IMR-90 (cell line): ENCODE measurements at regions not wholly inside any gene's neighbourhood (a gene's known extent, or its start where the extent isn't known, plus 50 kb on each side); places are given as distances from the start of the nearest gene placed in this dataset.
A peak's percentile ranks its signal among the peaks of the same experiment; 100 is the strongest.

ENCODE experiments used
- ATAC-seq: fragments of 200-7000 bp; cut with Tn5 transposase; 2 replicates; pipeline ENCODE4 v1.9.1; 2020; ENCODE audit warnings: low read depth, mild to moderate bottlenecking, moderate library complexity
- BruUV-seq: library from RNA; stranded (reverse); fragments of 400-500 nt; replicated peaks from 2 replicates; lab custom pipeline; 2021; lab: Mats Ljungman, UMichigan
- CTCF ChIA-PET: fragments of 300-600 bp; formaldehyde crosslinking; extraction: SDS; loops from one replicate; lab custom pipeline; 2021; ENCODE audit warnings: antibody characterized with exemption; lab: Yijun Ruan, JAX
- POLR2A ChIA-PET: fragments of 300-600 bp; sonication (Branson Sonifier 250); formaldehyde crosslinking; loops from one replicate; lab custom pipeline; 2022; ENCODE audit warnings: antibody characterized with exemption; ENCODE audit not compliant: unreplicated experiment; lab: Charles Lee
- DNase-seq: peaks from one replicate; pipeline ENCODE4 v3.0.0; 2013
- H2AFZ ChIP-seq: replicated peaks from 2 replicates; pipeline ENCODE3; 2013; ENCODE audit warnings: low read length, mild to moderate bottlenecking; ENCODE audit not compliant: poor library complexity
- H2AK5ac ChIP-seq: 2 replicates; pipeline ENCODE4 v1.6.1; 2013; ENCODE audit warnings: low read depth, low read length, inconsistent platforms
- H2AK9ac ChIP-seq: replicated peaks from 2 replicates; pipeline ENCODE3; 2013; ENCODE audit warnings: mild to moderate bottlenecking, low read depth, low read length, moderate library complexity; ENCODE audit not compliant: poor library complexity
- H2BK120ac ChIP-seq: 2 replicates; pipeline ENCODE4 v1.6.1; 2013; ENCODE audit warnings: low read depth, low read length, inconsistent platforms
- H2BK15ac ChIP-seq: 3 replicates; pipeline ENCODE4 v1.6.1; 2013; ENCODE audit warnings: low read depth, low read length, inconsistent platforms
- H2BK20ac ChIP-seq: 2 replicates; pipeline ENCODE4 v1.6.1; 2013; ENCODE audit warnings: low read depth, mild to moderate bottlenecking, inconsistent platforms, low read length, moderate library complexity
- H2BK5ac ChIP-seq: 2 replicates; pipeline ENCODE4 v1.6.1; 2013; ENCODE audit warnings: mild to moderate bottlenecking, low read depth, low read length, inconsistent platforms; ENCODE audit not compliant: poor library complexity, severe bottlenecking
- H3K14ac ChIP-seq: replicated peaks from 2 replicates; pipeline ENCODE4 v1.6.1; 2013; ENCODE audit warnings: low read depth, low read length, inconsistent platforms
- H3K18ac ChIP-seq: 2 replicates; pipeline ENCODE4 v1.6.1; 2013; ENCODE audit warnings: low read depth, low read length, control low read depth
- H3K23ac ChIP-seq: 2 replicates; pipeline ENCODE4 v1.6.1; 2013; ENCODE audit warnings: low read depth, low read length, inconsistent platforms
- H3K27ac ChIP-seq: 2 replicates; pipeline ENCODE4 v1.5.1; 2013; ENCODE audit warnings: mild to moderate bottlenecking, control low read depth, low read length; ENCODE audit not compliant: insufficient read depth
- H3K27me3 ChIP-seq: 2 replicates; pipeline ENCODE4 v1.6.1; 2013; ENCODE audit warnings: low read length; ENCODE audit not compliant: control insufficient read depth, insufficient read depth
- H3K36me3 ChIP-seq: 2 replicates; pipeline ENCODE4 v1.6.1; 2013; ENCODE audit warnings: low read length, mixed read lengths; ENCODE audit not compliant: control insufficient read depth, insufficient read depth
- H3K4ac ChIP-seq: 2 replicates; pipeline ENCODE4 v1.6.1; 2013; ENCODE audit warnings: low read depth, low read length, inconsistent platforms
- H3K4me1 ChIP-seq: 2 replicates; pipeline ENCODE4 v1.6.1; 2013; ENCODE audit warnings: low read length, mixed read lengths; ENCODE audit not compliant: control insufficient read depth, insufficient read depth
- H3K4me2 ChIP-seq: 2 replicates; pipeline ENCODE4 v1.6.1; 2013; ENCODE audit warnings: low read depth, mild to moderate bottlenecking, control low read depth, low read length, moderate library complexity
- H3K4me3 ChIP-seq: 2 replicates; pipeline ENCODE4 v1.5.1; 2013; ENCODE audit warnings: low read depth, mild to moderate bottlenecking, control low read depth, low read length, moderate library complexity; ENCODE audit not compliant: insufficient read depth
- H3K56ac ChIP-seq: 2 replicates; pipeline ENCODE4 v1.6.1; 2013; ENCODE audit warnings: low read length, inconsistent platforms; ENCODE audit not compliant: insufficient read depth; ENCODE audit errors: extremely low read depth
- H3K79me1 ChIP-seq, 2 experiments: 2 replicates each; pipeline ENCODE4 v1.6.1; 2013; ENCODE audit warnings: low read length in 2 of 2, inconsistent platforms in 1 of 2, low read depth in 1 of 2
- H3K9ac ChIP-seq: 2 replicates; pipeline ENCODE4 v1.6.1; 2013; ENCODE audit warnings: low read depth, low read length, control low read depth
- H3K9me1 ChIP-seq: 2 replicates; pipeline ENCODE4 v1.6.1; 2013; ENCODE audit warnings: low read length, inconsistent platforms; ENCODE audit not compliant: insufficient read depth
- H3K9me3 ChIP-seq: 2 replicates; pipeline ENCODE4 v1.6.1; 2013; ENCODE audit warnings: low read length; ENCODE audit not compliant: control insufficient read depth, insufficient read depth
- H4K20me1 ChIP-seq: 2 replicates; pipeline ENCODE4 v1.6.1; 2013; ENCODE audit warnings: low read length, inconsistent platforms; ENCODE audit not compliant: insufficient read depth
- H4K5ac ChIP-seq: 2 replicates; pipeline ENCODE4 v1.6.1; 2013; ENCODE audit warnings: mild to moderate bottlenecking, low read depth, low read length, control low read depth
- H4K8ac ChIP-seq, 2 experiments: 2 replicates each; pipeline ENCODE4 v1.6.1; 2013; ENCODE audit warnings: low read depth in 2 of 2, low read length in 2 of 2, control low read depth in 1 of 2, inconsistent platforms in 1 of 2
- H4K91ac ChIP-seq: 2 replicates; pipeline ENCODE4 v1.6.1; 2013; ENCODE audit warnings: low read depth, low read length, inconsistent platforms; ENCODE audit not compliant: insufficient read depth
- CEBPB ChIP-seq: IDR thresholded peaks from 2 replicates; pipeline ENCODE4 v1.6.1; 2012; ENCODE audit warnings: low read depth, low read length, improper control_type of control experiment
- CTCF ChIP-seq: conservative IDR thresholded peaks from 2 replicates; pipeline ENCODE4 v1.5.1; 2012; ENCODE audit warnings: mild to moderate bottlenecking, low read depth, low read length, improper control_type of control experiment
- MAZ ChIP-seq: IDR thresholded peaks from 2 replicates; pipeline ENCODE4 v1.6.1; 2012; ENCODE audit warnings: low read depth, mild to moderate bottlenecking, low read length, improper control_type of control experiment, moderate library complexity, borderline replicate concordance
- MXI1 ChIP-seq: IDR thresholded peaks from 2 replicates; pipeline ENCODE4 v1.6.1; 2012; ENCODE audit warnings: low read depth, mild to moderate bottlenecking, low read length, moderate library complexity, borderline replicate concordance
- POLR2A ChIP-seq: IDR thresholded peaks from 2 replicates; pipeline ENCODE4 v1.6.1; 2012; ENCODE audit warnings: mild to moderate bottlenecking, low read depth, low read length
- RAD21 ChIP-seq: IDR thresholded peaks from 2 replicates; pipeline ENCODE4 v1.6.1; 2012; ENCODE audit warnings: low read length, improper control_type of control experiment
- RCOR1 ChIP-seq: IDR thresholded peaks from 2 replicates; pipeline ENCODE4 v1.6.1; 2012; ENCODE audit warnings: mild to moderate bottlenecking, low read length, improper control_type of control experiment; ENCODE audit not compliant: insufficient replicate concordance
- RFX5 ChIP-seq: IDR thresholded peaks from 2 replicates; pipeline ENCODE4 v1.8.0; 2012; ENCODE audit warnings: low read depth, mild to moderate bottlenecking, low read length, moderate library complexity
- SMC3 ChIP-seq: fragments of 150-350 bp; IDR thresholded peaks from 2 replicates; pipeline ENCODE4 v1.6.1; 2016; ENCODE audit warnings: low read depth, mild to moderate bottlenecking, antibody characterized with exemption, low read length, moderate library complexity
- USF2 ChIP-seq: fragments of 150-350 bp; IDR thresholded peaks from 2 replicates; pipeline ENCODE4 v1.6.1; 2017; ENCODE audit warnings: mild to moderate bottlenecking, antibody characterized with exemption, low read length, low read depth
- WGBS, 2 experiments: methylation state at CpG; one replicate each; pipeline versions ENCODE4 v1.1.5 to v1.1.7; 2013; ENCODE audit warnings: missing lambda C conversion rate in 2 of 2; ENCODE audit not compliant: insufficient read length in 1 of 2; ENCODE audit errors: extremely low coverage in 2 of 2; 5-methylcytosine and 5-hydroxymethylcytosine counted together
- dilution Hi-C: fragments of 300-500 bp; cut with HindIII; formaldehyde crosslinking; loops from one replicate; pipeline ENCODE4 v1.14.3; 2018; ENCODE audit warnings: low sequenced_read_pairs; ENCODE audit not compliant: unreplicated experiment
- in situ Hi-C: fragments of 300-500 bp; cut with MboI; formaldehyde crosslinking; loops from 3 replicates; pipeline ENCODE4 v1.14.3; 2019; ENCODE audit warnings: low sequenced_read_pairs, inconsistent platforms, mixed read lengths
- intact Hi-C: fragments of 100-400 bp; cut with micrococcal nuclease; formaldehyde crosslinking; loops from 2 replicates; pipeline ENCODE4 v1.10.0; 2022

- H4K20me1 ChIP-seq = no peaks in the 10 kb centered on the region
- no peak for ATAC-seq
Measured at GRCh38 chr4:117983541-117984365, 50.5 kb upstream of the NDST3 start.

More at GRCh38 chr4:117983541-117984365, 50.5 kb upstream of the NDST3 start:
- no peak overlapping the region for H3K4ac ChIP-seq
- H4K8ac ChIP-seq = no peak overlapping the region
- no peak overlapping the region for H2AK9ac ChIP-seq
- no peaks in the 10 kb centered on the region for H3K79me1 ChIP-seq
- intact Hi-C loops (no loop called here), dilution Hi-C loops (no loop called here), in situ Hi-C loops (no loop called here)
- peak; percentile 0 for DNase-seq
- H4K5ac ChIP-seq = no peak overlapping the region
- no peak overlapping the region for H3K9ac ChIP-seq
- no peak overlapping the region for H3K18ac ChIP-seq
- WGBS, 2 experiments = no CpG with 5 or more reads among the region's 5 CpGs
- no peak overlapping the region for H3K23ac ChIP-seq
- no peak overlapping the region for H2BK120ac ChIP-seq
- no peak overlapping the region for H3K56ac ChIP-seq
- H4K91ac ChIP-seq = no peak overlapping the region
- H3K27me3 ChIP-seq = no peaks in the 10 kb centered on the region
- H2BK15ac ChIP-seq = no peak overlapping the region
- no peak overlapping the region for H2AFZ ChIP-seq
- ChIA-PET POLR2A (no interaction called here), CTCF (interaction anchor here (0.9 kb wide), 1 partner anchor 12 kb away, joined by 3 read pairs; no protein-coding TSS in a partner anchor)
- no peak for TF ChIP-seq MXI1
- no peak for TF ChIP-seq CTCF
- TF ChIP-seq SMC3 = no peak
- TF ChIP-seq RAD21 = no peak
- TF ChIP-seq RFX5 = no peak
- no peak for TF ChIP-seq RCOR1
- TF ChIP-seq CEBPB = no peak
- TF ChIP-seq MAZ = no peak
- no peak for TF ChIP-seq USF2
- no peak for TF ChIP-seq POLR2A
- H3K9me3 ChIP-seq = no peaks in the 10 kb centered on the region
- no TSS peak for BruUV-seq
- no peak overlapping the region for H3K4me2 ChIP-seq
- no peak overlapping the region for H2AK5ac ChIP-seq
- no peak overlapping the region for H2BK20ac ChIP-seq
- H2BK5ac ChIP-seq = no peak overlapping the region
- no peak overlapping the region for H3K27ac ChIP-seq
- H3K36me3 ChIP-seq = no peaks in the 10 kb centered on the region
- H3K14ac ChIP-seq = no peak overlapping the region
- H3K9me1 ChIP-seq = no peaks in the 10 kb centered on the region
- no peak overlapping the region for H3K4me3 ChIP-seq
- no peaks in the 10 kb centered on the region for H3K4me1 ChIP-seq
